Forelimb muscle (tissue), 1 donor: ENCODE measurements at regions not wholly inside any gene's neighbourhood (a gene's known extent, or its start where the extent isn't known, plus 50 kb on each side); places are given as distances from the start of the nearest gene placed in this dataset.
"Not testable (repeated sequence)": the region's sequence is repeated elsewhere in the genome, so short reads cannot be mapped to it uniquely, and the experiment has no call there.

ENCODE experiments used
- DNase-seq: peaks from one replicate; pipeline ENCODE4 v3.0.0-alpha.2; 2013; ENCODE audit warnings: low read depth

DNA sequence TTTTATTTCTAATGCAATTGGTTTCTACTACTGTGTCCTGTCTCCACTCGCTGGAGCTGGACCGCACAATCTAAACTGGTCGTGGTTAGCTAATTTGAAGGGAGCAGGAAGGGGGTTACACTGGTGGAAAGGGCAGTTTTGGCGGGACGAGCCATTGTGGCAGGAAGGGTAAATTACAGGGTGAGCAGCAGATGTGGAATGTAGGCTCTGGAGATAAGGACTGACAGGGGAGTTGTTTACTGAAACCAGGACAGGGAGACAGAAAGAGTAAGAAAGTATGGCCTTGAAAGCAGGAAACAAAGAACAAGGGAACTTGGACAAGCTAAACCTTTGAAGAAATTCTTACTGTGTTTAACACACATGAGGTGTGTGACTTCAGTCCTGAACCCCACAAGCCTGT, 147.8 kb downstream of the ATXN7L3B start:
- no peak for DNase-seq

DNA sequence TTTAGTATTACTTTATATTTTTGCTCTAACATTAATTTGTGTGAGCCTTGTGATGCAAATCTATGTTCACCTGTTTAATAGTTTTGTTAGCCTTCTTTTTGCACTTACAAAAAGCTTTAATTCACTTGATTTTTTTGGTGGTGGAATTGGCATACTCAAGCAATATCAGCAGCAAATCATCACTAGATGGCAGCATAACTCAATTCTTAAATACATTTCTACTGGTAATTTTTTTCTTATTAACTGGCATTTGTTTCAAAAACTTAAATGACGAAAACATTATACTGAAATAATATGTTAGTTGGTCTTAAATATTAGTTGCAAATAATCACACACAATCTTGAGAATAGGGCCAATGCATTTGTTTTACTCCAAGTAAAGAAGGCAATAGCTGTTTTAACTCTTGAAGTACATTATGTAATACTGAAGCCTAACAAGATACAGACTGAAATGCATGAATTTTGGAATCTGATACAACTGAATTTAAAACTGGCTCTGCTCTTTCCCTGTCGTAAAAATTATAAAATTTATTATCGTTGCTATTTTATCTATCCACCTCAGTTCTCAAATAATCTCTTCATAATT, 151.5 kb downstream of the ATXN7L3B start:
- DNase-seq = peak; percentile 22

DNA sequence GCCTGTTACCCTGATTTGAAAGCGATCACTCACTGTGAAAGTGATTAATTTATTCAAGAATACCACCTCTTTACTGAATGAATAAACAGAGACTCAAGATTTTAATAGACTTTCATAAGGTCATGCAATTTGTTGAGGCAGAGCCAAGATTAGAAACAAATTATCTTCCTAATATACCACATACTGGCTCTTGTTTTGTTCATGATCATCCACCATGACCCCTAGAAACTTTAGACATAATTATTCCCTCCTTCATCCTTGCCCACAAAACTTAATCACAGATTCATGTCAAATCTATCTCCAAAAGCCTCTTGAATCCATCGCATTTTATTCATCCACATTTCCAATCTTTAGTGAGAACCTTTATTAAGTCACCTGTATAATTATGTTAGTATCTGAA, 152.3 kb downstream of the ATXN7L3B start:
- no peak for DNase-seq

DNA sequence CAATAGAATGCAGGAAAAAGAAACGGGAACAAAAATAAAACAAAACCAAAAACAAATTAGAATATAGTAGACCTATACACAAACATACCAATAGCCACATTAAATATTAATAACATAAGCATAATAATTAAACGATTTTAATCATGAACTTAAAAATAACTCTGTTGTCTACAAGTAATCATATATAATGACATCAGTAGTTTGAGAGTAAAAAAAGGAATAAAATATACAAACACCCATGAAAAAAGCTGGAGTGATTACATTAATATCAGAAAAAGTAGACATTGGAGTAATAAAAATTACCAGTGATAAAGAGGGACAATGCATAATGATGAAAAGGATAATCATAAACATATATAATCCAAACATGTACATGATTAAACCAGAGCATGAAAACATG, 181.8 kb downstream of the ATXN7L3B start:
- DNase-seq = no peak

- no peak for DNase-seq
These were observed 185.1 kb downstream of the ATXN7L3B start for GRCh38 chr12:74722709-74723108.

DNA sequence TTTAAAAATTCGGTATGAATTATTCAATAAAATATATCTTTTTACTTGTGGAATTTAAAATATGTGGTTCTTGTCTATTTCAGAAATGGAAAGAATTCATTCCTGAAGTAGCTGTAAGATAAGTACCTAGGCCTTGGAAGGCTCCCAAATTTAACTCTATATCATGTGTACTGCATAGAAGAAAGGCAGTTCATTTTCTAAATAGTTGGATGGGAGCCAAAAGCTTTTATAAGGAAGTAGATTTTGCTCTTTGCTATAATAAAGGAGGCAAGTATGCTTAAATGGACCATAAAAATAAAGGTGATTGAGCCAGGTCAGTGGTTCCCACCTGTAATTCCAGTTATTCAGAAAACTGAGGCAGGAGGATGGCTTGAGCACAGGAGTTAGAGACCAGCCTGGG, 187.5 kb downstream of the ATXN7L3B start:
- DNase-seq = no peak

GRCh38 chr12:74728006-74728405, 190.4 kb downstream of the ATXN7L3B start:
- DNase-seq = no peak

DNA sequence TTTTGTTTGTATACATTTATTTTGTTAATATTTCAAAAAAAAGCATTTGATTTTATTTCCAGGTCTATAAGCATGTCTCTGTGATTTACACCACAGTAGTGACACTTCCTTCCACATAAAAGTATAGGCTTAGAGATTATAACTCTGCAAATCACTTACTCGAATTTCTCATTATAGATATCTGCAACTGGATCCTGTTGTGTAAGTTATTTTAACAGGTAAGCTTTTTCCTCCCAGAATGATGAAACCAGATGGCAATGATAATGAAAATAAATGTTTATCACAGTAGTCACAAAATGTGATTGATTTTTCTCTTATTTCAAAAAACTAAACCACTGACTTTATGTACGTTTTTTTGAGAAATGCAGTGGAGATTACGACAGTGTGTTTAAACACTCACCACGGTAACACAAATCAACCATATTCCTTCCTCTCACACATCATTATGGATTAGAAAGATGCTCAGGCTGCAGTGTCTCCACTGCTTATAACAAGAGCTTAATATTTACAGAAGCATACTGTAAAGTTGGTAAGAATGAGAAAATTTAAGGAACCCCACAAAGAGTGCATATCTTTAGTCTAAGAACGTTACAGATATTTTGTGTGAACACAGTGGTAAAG, 194.6 kb downstream of the ATXN7L3B start:
- DNase-seq = no peak

- DNase-seq = no peak
These were observed 195.2 kb downstream of the ATXN7L3B start for GRCh38 chr12:74732826-74733225.

DNA sequence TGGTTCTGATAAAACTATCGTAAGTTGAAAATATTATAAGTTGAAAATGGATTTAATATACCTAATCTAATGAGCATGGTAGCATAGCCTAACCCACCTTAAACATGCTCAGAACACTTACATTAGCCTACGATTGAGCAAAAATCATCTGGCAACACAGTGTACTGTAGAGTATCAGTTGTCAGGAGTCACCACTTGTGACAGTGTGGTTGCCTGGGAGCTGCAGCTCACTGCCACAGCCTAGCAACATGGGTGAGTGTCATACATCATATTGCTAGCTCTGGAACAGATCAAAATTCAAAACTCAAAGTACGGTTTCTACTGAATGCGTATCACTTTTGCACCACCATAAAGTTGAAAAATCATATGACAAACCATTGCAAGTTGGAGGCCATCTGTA, 203.5 kb downstream of the ATXN7L3B start:
- DNase-seq = no peak

GRCh38 chr12:74747305-74747704, 209.7 kb downstream of the ATXN7L3B start:
- no peak for DNase-seq

GRCh38 chr12:74751441-74751840, 213.8 kb downstream of the ATXN7L3B start:
- DNase-seq = no peak

DNA sequence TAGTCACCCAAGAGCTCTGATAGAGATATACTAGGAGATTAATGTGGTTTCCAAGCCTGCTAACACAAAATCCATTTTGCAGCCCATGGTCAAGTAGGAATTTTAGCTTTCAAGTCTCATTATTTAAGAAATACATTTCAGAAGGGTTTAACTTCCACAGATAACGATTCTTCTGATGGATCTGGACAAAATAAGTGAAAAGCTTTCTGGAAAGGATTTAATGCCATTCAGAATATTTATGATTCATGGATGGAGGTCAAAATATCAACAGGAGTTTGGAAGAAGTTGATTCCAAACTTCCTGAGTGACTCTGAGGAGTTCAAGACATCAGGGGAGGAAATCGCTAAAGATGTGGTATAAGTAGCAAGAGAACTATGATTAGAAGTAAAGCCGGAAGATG, 214.6 kb downstream of the ATXN7L3B start:
- DNase-seq = no peak

GRCh38 chr12:74770552-74770951, 232.9 kb downstream of the ATXN7L3B start:
- DNase-seq = no peak

- DNase-seq = no peak
These were observed 237.6 kb downstream of the ATXN7L3B start for GRCh38 chr12:74775276-74775675.

DNA sequence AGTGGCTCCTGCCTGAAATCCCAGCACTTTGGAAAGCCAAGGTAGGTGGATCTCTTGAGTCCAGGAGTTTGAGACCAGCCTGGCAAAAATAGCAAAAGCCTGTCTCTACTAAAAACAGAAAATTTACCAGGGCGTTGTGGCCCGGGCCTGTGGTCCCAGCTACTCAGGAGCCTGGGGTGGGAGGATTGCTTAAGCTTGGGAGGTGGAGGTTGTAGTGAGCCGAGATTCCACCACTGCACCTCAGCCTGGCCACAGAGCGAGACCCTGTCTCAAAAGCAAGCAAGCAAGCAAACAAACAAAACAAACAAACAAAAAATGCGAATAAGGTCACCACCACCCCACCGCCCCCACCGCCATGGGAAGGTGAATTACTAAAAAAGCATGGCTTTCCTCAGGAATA, 238.7 kb downstream of the ATXN7L3B start:
- no peak for DNase-seq

- no peak for DNase-seq
These were observed 242.7 kb downstream of the ATXN7L3B start for GRCh38 chr12:74780182-74780849.

DNA sequence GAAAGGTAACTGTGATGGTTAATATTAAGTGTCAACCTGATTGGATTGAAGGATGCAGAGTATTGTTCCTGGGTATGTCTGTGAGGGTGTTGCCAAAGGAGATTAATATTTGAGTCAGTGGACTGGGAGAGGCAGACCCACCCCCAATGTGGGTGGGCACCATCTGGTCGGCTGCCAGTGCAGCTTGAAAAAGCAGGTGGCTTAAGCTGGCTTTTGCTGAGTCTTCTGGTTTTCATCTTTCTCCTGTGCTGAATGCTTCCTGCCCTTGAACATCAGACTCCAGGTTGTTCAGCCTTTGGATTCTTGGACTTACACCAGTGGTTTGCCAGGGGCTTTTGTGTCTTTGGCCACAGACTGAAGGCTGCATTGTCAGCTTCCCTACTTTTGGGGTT, 243.2 kb downstream of the ATXN7L3B start:
- not testable (repeated sequence) for DNase-seq

GRCh38 chr12:74781991-74782485, 244.4 kb downstream of the ATXN7L3B start:
- no peak for DNase-seq

GRCh38 chr12:74790931-74791330, 253.3 kb downstream of the ATXN7L3B start:
- no peak for DNase-seq

- DNase-seq = no peak
These were observed 253.7 kb downstream of the ATXN7L3B start for GRCh38 chr12:74791365-74791764.

DNA sequence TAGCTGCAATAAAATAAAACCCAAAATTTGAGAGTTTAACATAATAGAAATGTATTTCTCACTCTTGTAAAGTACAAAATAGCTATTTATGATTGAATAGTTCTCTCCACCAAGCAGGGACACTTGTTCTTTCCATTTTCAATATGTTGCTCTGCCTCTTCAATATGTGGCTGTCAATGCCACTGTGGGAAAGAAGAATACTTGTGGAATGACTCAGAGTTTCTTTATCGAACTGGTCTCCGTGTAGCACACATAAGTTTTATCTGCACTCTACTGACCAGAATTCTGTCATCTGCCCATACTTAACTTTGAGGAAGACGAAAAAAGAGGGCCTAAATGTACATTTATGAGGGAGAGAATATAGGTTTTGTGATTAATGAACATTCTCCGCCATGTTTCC, 256.9 kb downstream of the ATXN7L3B start:
- DNase-seq = no peak

GRCh38 chr12:74801625-74802024, 264.0 kb downstream of the ATXN7L3B start:
- no peak for DNase-seq
